HFF-Myc (cell line): ENCODE measurements at regions not wholly inside any gene's neighbourhood (a gene's known extent, or its start where the extent isn't known, plus 50 kb on each side); places are given as distances from the start of the nearest gene placed in this dataset.

Experiments used
- DNase-seq: peaks from one replicate; pipeline ENCODE4 v3.0.0-alpha.2; 2011; ENCODE audit warnings: low read depth; ENCODE audit errors: extremely low read depth
- H3K4me3 ChIP-seq: replicated peaks from 2 replicates; pipeline ENCODE4 v1.5.1; 2011; ENCODE audit warnings: low read depth, mild to moderate bottlenecking, control low read depth, low read length
- TF ChIP-seq, protein P1 (sequence below): IDR thresholded peaks from 2 replicates; pipeline ENCODE4 v1.5.1; 2012; ENCODE audit warnings: mild to moderate bottlenecking, low read depth, low read length, control low read depth; ENCODE audit errors: missing control alignments

DNA sequence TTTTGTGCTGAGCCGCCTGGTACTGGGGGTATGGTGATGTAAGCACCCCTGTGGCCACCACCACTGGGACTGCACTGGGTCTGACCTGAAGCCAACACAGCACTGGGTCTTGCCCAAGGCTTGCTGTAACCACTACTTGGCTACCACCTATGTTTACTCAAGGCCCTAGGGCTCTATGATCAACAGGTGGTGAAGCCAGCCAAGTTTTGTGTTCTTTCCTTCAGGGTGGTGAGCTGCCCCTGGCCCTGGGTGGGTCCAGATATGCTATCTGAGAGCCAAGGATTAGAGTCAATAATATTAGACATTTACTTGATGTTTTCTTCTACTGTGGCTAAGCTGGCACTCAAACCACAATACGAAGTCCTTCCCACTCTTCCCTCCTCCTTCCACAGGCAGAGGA lies 55.1 kb upstream of the PAGE4 start:
- H3K4me3 ChIP-seq = no peak overlapping the region
- DNase-seq = no peak
- TF ChIP-seq, protein P1, sequence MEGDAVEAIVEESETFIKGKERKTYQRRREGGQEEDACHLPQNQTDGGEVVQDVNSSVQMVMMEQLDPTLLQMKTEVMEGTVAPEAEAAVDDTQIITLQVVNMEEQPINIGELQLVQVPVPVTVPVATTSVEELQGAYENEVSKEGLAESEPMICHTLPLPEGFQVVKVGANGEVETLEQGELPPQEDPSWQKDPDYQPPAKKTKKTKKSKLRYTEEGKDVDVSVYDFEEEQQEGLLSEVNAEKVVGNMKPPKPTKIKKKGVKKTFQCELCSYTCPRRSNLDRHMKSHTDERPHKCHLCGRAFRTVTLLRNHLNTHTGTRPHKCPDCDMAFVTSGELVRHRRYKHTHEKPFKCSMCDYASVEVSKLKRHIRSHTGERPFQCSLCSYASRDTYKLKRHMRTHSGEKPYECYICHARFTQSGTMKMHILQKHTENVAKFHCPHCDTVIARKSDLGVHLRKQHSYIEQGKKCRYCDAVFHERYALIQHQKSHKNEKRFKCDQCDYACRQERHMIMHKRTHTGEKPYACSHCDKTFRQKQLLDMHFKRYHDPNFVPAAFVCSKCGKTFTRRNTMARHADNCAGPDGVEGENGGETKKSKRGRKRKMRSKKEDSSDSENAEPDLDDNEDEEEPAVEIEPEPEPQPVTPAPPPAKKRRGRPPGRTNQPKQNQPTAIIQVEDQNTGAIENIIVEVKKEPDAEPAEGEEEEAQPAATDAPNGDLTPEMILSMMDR = no peak

DNA sequence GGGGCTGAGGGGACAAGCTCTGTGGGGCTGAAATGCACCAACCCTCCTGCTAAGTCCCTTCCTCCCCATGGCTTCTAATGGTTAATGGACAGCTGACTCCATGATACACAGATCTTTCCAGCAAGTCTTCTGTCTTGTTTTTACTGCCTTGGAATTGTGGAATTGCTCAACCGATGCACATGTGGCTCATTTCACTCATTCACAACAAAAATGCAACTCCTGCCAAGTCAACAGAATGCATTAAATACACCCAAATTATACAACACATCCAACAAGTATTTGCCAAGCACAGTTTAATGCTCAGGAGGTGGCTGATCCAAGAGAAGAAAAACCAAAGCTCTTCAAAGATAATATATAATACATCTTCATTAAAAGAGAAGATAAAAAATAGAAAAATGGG lies 61.9 kb upstream of the PAGE4 start:
- TF ChIP-seq, protein P1 = no peak
- H3K4me3 ChIP-seq = no peak overlapping the region
- DNase-seq = no peak

DNA sequence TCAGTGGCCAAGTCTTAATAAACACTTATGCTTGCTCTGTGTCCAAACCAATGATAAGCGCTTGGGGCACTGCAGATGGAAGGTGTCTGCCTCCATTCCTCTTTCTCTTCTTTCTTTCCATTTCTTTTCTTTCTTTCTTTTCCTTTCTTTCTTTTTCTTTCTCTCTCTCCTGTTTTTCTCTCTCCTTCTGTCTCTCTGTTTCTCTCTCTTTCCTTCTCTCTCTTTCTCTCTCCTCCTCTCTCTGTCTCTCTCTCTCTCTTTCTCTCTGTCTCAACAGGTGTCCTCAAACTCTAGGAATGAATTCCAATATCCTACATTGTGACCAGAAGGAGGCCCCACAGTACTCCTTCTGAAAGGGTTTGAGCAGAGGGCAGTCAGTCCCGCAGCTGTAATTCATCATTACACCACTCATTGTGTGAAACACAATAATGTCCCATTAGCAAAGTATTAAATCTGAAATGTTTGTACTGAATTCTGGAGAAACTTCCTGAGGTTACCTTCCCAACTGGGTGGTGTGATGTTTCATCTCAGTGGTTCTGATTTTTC lies 66.5 kb upstream of the PAGE1 start:
- no peak for DNase-seq
- TF ChIP-seq, protein P1 = no peak
- H3K4me3 ChIP-seq = no peak overlapping the region

DNA sequence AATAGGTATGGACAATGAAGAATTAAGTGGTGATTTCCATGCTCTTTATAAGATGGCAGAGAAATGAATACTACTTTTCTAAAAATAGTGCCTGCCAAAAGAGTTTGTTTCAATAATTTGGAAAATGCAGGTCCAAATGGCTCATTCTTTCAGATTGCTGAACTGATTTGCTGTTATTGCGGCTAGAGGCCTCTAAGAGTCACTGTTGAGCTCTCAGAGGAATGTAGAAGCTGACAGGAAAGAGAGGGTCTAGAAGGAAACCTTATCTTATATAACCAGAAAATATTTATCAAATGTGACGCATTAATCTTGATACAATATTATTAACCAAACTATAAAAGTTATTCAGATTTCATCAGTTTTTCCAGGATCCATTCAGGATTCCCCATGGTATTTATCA lies 65.7 kb upstream of the PAGE1 start:
- TF ChIP-seq, protein P1 = peak; percentile 27
- no peak overlapping the region for H3K4me3 ChIP-seq
- no peak for DNase-seq

DNA sequence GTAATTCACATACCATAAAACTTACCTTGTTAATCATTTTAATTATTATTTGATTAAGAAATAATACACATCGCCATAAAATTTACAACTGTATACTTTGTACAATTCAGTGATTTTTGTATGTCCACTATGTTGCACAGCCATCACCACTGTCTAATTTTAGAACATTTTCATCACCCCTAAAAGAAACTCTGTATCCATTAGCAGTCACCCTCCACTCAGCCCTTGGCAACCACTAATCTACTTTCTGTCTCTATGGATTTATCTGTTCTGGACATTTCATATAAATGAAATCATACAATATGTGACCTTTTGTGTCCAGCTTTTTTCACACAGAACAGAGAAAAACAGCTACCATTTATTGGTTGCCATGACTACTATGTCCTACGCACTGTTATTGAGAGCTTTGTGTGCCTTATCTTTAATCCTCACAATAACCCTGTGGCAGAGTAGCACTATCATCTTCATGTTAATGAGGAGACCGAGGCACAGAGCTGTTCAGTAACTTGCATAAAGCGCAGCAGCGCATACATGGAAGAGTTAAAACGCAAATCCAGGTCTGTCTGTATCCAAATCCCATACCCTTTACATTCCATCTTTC lies 64.6 kb upstream of the PAGE1 start:
- no peak overlapping the region for H3K4me3 ChIP-seq
- DNase-seq = no peak
- TF ChIP-seq, protein P1 = no peak

DNA sequence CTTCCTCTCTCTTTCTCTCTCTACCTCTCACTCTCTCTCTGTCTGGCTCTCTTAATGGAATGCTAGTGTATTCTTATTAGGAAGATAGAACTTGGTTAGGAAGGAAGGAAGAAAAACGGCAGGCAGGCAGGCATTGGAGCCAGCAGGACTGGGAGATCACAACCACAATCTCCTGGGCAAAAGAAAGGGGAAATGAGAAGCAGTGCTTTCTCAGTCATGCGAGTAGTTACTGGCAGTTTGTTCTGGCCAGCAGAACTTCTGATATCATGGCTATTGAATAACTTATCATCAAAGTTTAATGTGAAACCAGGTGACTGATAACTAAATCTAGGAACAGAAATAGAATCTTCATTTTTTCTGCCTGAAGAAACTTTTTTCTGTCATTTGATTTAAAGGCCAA lies 60.9 kb upstream of the PAGE1 start:
- DNase-seq = no peak
- H3K4me3 ChIP-seq = no peak overlapping the region
- TF ChIP-seq, protein P1 = no peak
